Keratinocyte (primary cell): ENCODE measurements at regions not wholly inside any gene's neighbourhood (a gene's known extent, or its start where the extent isn't known, plus 50 kb on each side); places are given as distances from the start of the nearest gene placed in this dataset.

Experiments
- CTCF ChIP-seq, 3 experiments: IDR thresholded peaks in 1 of 3; conservative IDR thresholded peaks in 1 of 3; optimal IDR thresholded peaks in 1 of 3; 2 replicates in 2 of 3; 3 replicates in 1 of 3; pipeline versions ENCODE3 to v1.5.1; 2011; ENCODE audit warnings: low read length in 3 of 3, mild to moderate bottlenecking in 3 of 3, moderate library complexity in 2 of 3, control low read depth in 1 of 3, inconsistent platforms in 1 of 3; ENCODE audit not compliant: insufficient read depth in 2 of 3; ENCODE audit errors: extremely low read depth in 1 of 3
- EZH2 ChIP-seq: IDR thresholded peaks from one replicate; pipeline ENCODE4 v1.6.1; 2012; ENCODE audit warnings: inconsistent platforms, mild to moderate bottlenecking, low read length, moderate library complexity

- no peak for TF ChIP-seq EZH2
- TF ChIP-seq CTCF (optimal IDR thresholded peaks at IDR 0.05 in 1 of 3, IDR thresholded peaks at IDR 0.05 in 1 of 3, conservative IDR thresholded peaks at IDR 0.05 in 1 of 3; ENCODE audit: extremely low read depth in 1 of 3, insufficient read depth in 2 of 3, low read length in 3 of 3): no peak
These were observed 135.2 kb upstream of the KRR1 start for GRCh38 chr12:75646329-75647210.
